PC-3 (cell line): ENCODE measurements at regions not wholly inside any gene's neighbourhood (a gene's known extent, or its start where the extent isn't known, plus 50 kb on each side); places are given as distances from the start of the nearest gene placed in this dataset.

Source experiments
- EZH2 ChIP-seq: fragments of 300-600 bp; sonication (generic); IDR thresholded peaks from one replicate; pipeline ENCODE4 v1.6.1; 2017; ENCODE audit warnings: antibody characterized with exemption, mild to moderate bottlenecking, low read length; ENCODE audit not compliant: unreplicated experiment
- EZH2phosphoT487 ChIP-seq: fragments of 300-600 bp; sonication (generic); IDR thresholded peaks from 2 replicates; pipeline ENCODE4 v1.6.1; 2018; ENCODE audit warnings: mild to moderate bottlenecking, antibody characterized with exemption, low read length, borderline replicate concordance
- TF ChIP-seq, protein P1 (sequence below): fragments of 300-600 bp; sonication (generic); conservative IDR thresholded peaks from 2 replicates; pipeline ENCODE4 v1.5.1; 2017; ENCODE audit warnings: antibody characterized with exemption, low read depth, mild to moderate bottlenecking, low read length

DNA sequence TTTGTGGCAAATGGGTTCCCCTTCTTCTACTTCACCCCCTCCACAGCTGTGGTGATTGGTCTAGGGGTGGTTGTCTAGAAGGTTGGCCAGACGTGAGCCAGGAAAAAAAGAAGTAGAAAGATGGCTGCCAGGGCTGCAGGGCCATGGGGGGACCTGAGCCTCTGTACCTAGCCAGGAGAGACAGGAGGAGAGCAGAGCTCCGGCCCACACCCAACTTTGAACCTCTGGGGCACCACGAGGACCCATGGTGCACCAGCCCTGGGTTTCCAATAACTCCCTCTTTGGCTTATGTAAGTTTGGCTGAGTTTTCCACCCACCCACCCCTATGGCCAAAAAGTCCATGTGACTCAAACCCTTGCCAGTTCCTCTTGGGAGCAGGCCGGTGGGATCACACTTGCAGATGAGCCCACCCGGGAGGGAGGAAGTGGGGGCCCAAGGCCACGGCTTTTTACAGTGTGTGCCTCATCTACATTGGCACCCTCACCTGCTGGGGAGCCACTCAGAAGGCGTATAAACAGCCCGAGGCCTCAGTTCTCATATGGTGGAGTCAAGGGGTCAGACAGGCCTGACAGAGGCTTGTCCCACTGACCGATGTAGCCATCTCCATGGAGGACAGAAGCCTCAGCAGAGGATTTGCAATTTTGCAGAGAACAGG lies 293.1 kb upstream of the HDAC4 start:
- TF ChIP-seq, protein P1, sequence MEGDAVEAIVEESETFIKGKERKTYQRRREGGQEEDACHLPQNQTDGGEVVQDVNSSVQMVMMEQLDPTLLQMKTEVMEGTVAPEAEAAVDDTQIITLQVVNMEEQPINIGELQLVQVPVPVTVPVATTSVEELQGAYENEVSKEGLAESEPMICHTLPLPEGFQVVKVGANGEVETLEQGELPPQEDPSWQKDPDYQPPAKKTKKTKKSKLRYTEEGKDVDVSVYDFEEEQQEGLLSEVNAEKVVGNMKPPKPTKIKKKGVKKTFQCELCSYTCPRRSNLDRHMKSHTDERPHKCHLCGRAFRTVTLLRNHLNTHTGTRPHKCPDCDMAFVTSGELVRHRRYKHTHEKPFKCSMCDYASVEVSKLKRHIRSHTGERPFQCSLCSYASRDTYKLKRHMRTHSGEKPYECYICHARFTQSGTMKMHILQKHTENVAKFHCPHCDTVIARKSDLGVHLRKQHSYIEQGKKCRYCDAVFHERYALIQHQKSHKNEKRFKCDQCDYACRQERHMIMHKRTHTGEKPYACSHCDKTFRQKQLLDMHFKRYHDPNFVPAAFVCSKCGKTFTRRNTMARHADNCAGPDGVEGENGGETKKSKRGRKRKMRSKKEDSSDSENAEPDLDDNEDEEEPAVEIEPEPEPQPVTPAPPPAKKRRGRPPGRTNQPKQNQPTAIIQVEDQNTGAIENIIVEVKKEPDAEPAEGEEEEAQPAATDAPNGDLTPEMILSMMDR = no peak
- TF ChIP-seq EZH2phosphoT487 = no peak
- no peak for TF ChIP-seq EZH2
